Astrocyte of the cerebellum (primary cell): ENCODE measurements at regions not wholly inside any gene's neighbourhood (a gene's known extent, or its start where the extent isn't known, plus 50 kb on each side); places are given as distances from the start of the nearest gene placed in this dataset.
A peak's percentile ranks its signal among the peaks of the same experiment; 100 is the strongest.

ENCODE experiments used
- DNase-seq: peaks from one replicate; pipeline ENCODE4 v3.0.0-alpha.2; 2011; ENCODE audit warnings: low read depth
- H3K4me3 ChIP-seq: 2 replicates; pipeline ENCODE4 v1.5.1; 2011; ENCODE audit warnings: mild to moderate bottlenecking, low read depth, low read length, moderate library complexity
- in situ Hi-C: cut with HindIII; loops from 2 replicates; pipeline ENCODE4 v1.10.0; 2017; ENCODE audit warnings: low sequenced_read_pairs
- TF ChIP-seq, protein P1 (sequence below): IDR thresholded peaks from 2 replicates; pipeline ENCODE4 v1.5.1; 2012; ENCODE audit warnings: low read length, low read depth, moderate library complexity, mild to moderate bottlenecking; ENCODE audit errors: missing control alignments

- DNase-seq, result no peak
- TF ChIP-seq, protein P1, sequence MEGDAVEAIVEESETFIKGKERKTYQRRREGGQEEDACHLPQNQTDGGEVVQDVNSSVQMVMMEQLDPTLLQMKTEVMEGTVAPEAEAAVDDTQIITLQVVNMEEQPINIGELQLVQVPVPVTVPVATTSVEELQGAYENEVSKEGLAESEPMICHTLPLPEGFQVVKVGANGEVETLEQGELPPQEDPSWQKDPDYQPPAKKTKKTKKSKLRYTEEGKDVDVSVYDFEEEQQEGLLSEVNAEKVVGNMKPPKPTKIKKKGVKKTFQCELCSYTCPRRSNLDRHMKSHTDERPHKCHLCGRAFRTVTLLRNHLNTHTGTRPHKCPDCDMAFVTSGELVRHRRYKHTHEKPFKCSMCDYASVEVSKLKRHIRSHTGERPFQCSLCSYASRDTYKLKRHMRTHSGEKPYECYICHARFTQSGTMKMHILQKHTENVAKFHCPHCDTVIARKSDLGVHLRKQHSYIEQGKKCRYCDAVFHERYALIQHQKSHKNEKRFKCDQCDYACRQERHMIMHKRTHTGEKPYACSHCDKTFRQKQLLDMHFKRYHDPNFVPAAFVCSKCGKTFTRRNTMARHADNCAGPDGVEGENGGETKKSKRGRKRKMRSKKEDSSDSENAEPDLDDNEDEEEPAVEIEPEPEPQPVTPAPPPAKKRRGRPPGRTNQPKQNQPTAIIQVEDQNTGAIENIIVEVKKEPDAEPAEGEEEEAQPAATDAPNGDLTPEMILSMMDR, result no peak
- H3K4me3 ChIP-seq, result no peak overlapping the region
- in situ Hi-C loops, result no loop called here
Measured at GRCh38 chr15:96108405-96108804, 222.1 kb upstream of the NR2F2 start.

GRCh38 chr15:96109820-96110219 lies 220.7 kb upstream of the NR2F2 start:
- TF ChIP-seq, protein P1, result no peak
- in situ Hi-C loops, result no loop called here
- no peak for DNase-seq
- H3K4me3 ChIP-seq, result no peak overlapping the region

DNA sequence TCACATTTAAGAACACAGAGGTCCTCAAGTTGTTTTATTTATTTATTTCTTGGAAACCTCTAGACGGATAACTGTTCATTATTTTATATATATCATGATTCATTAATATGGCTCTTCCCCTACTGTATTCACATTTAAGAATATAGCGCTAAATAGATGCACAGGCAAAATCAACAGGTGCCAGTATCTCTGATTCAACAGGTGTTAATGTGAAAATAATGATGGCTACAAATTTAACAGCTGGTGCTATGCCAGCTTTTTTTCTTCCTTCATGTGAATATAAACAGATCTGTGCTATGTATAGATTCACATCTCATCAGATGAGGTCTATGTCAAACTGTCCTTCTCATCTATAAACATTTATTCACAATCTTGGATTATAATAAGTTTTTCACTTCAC lies 218.5 kb upstream of the NR2F2 start:
- no peak overlapping the region for H3K4me3 ChIP-seq
- in situ Hi-C loops, result no loop called here
- DNase-seq, result no peak
- TF ChIP-seq, protein P1, result no peak

DNA sequence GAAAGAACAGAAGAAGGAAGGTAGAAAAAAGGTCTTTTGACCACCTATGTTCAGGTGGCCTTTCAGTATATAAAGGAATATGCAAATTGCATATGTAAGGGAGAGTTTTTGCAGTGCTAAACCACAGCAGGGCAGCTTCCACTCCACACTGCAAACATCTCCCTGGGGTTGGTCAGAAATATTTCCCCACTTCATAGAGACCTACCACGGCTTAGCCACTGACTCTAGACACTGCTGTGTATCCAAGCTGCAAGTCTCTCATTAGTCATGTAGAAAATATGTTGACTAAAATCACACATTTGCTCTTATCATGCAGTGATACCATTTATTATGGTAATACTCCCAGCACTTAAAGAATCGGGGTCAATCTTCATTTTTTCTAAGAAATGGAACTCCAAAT lies 214.9 kb upstream of the NR2F2 start:
- DNase-seq, result peak; percentile 53
- TF ChIP-seq, protein P1, result no peak
- no peak overlapping the region for H3K4me3 ChIP-seq
- in situ Hi-C loops, result no loop called here

GRCh38 chr15:96117270-96117669 lies 213.2 kb upstream of the NR2F2 start:
- DNase-seq, result no peak
- in situ Hi-C loops, result no loop called here
- TF ChIP-seq, protein P1, result no peak
- H3K4me3 ChIP-seq, result no peak overlapping the region

GRCh38 chr15:96119734-96120133 lies 210.8 kb upstream of the NR2F2 start:
- DNase-seq, result no peak
- TF ChIP-seq, protein P1, result no peak
- no peak overlapping the region for H3K4me3 ChIP-seq
- in situ Hi-C loops, result no loop called here
